OCI-LY1 (cell line): ENCODE measurements at regions not wholly inside any gene's neighbourhood (a gene's known extent, or its start where the extent isn't known, plus 50 kb on each side); places are given as distances from the start of the nearest gene placed in this dataset.

Experiments used
- CTCF ChIP-seq: fragments of 200-600 bp; sonication (generic), shearing (Covaris generic); IDR thresholded peaks from 2 replicates; pipeline ENCODE4 v1.5.1; 2017; ENCODE audit warnings: mild to moderate bottlenecking, antibody characterized with exemption, low read length, moderate library complexity, mixed read lengths
- EZH2 ChIP-seq: fragments of 200-600 bp; sonication (generic), shearing (Covaris generic); IDR thresholded peaks from 2 replicates; pipeline ENCODE4 v1.8.0; 2017; ENCODE audit warnings: borderline replicate concordance, mixed run types, mild to moderate bottlenecking, antibody characterized with exemption, low read length, moderate library complexity, mixed read lengths

GRCh38 chr4:11839889-11840288 lies 411.2 kb upstream of the HS3ST1 start:
- TF ChIP-seq CTCF: no peak
- no peak for TF ChIP-seq EZH2
